ENCODE measurements at regions not wholly inside any gene's neighbourhood (a gene's known extent, or its start where the extent isn't known, plus 50 kb on each side); places are given as distances from the start of the nearest gene placed in this dataset.

- TF ChIP-seq CTCF (tag by site-specific recombination; IDR thresholded peaks at IDR 0.05) (no peak), RBAK (tag by site-specific recombination; IDR thresholded peaks at IDR 0.05) (no peak), BCL6B (tag by site-specific recombination; IDR thresholded peaks at IDR 0.05) (no peak), HIC1 (tag by site-specific recombination; IDR thresholded peaks at IDR 0.05) (no peak), PATZ1 (tag by site-specific recombination; IDR thresholded peaks at IDR 0.05) (no peak), ZNF549 (tag by site-specific recombination; IDR thresholded peaks at IDR 0.05) (no peak), ZNF311 (tag by site-specific recombination; IDR thresholded peaks at IDR 0.05; ENCODE audit: borderline replicate concordance) (no peak)
Observed at GRCh38 chr4:58665649-58666048, 1555.5 kb upstream of the IGFBP7 start.
